Fibroblast of skin of left biceps (primary cell): ENCODE measurements at regions not wholly inside any gene's neighbourhood (a gene's known extent, or its start where the extent isn't known, plus 50 kb on each side); places are given as distances from the start of the nearest gene placed in this dataset.

ENCODE experiments used
- DNase-seq, 2 experiments: peaks; one replicate each; pipeline ENCODE4 v3.0.0-alpha.2; 2013; ENCODE audit warnings: low read depth in 2 of 2

- DNase-seq, result no peak
Measured at GRCh38 chr2:204108781-204109295, 172.3 kb downstream of the ICOS start.

GRCh38 chr2:204109681-204110080, 173.1 kb downstream of the ICOS start:
- no peak for DNase-seq

DNA sequence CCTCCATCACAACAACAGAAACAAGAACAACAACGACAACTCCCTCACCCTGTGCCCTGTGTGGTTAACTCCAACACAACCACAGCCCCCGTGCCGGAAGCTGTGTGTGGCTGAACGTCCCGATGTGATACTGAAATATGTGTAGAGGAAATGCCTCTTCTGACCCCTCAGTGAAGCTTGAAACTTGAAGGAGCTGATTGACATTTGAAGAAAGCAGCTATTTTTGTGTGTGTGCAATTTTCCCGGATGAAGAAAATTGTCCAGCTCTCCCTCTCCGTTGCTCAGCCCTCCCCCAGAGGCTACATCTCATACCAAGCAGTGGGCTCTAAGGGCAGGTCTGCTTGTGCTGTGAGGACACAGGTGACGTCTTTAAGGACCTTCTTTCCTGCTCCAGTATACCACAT, 173.8 kb downstream of the ICOS start:
- DNase-seq, result no peak

DNA sequence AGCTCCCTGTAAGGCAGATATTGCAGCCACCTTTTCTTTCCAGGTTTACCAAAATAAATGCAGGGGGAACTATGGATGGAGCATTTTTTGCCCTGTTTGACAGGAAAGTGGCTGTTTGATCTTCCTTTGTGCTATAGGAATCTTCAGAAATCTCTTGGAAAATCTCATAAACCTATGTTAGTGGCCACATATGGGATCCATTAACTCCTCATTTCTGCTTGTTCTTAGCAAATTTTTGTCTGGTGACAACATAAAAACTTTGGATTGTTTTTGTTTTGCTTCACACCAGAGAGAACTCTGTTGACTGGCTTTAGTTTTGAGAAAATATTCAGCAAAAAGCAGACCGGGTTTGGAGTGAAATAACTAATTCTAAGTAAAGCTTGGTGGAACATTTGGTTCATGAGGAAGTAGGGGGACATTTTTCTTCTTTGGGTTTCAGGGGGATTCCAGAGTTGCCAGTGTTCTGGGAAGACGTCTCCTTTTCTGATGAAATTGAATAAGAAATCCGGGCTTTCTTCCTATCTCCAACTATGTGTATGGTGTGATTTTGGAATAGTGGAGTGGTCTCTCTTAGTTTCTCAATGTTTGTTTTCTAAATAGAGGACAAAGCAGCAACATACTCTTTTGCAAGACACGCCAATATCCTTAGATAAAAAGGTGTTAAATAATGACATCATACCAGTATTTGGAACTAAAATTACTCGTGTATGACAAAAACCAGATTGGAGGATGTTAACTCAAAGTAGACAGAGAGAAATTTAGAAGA, 174.4 kb downstream of the ICOS start:
- no peak for DNase-seq

- DNase-seq, result no peak
Measured at GRCh38 chr2:204112084-204112770, 175.7 kb downstream of the ICOS start.

DNA sequence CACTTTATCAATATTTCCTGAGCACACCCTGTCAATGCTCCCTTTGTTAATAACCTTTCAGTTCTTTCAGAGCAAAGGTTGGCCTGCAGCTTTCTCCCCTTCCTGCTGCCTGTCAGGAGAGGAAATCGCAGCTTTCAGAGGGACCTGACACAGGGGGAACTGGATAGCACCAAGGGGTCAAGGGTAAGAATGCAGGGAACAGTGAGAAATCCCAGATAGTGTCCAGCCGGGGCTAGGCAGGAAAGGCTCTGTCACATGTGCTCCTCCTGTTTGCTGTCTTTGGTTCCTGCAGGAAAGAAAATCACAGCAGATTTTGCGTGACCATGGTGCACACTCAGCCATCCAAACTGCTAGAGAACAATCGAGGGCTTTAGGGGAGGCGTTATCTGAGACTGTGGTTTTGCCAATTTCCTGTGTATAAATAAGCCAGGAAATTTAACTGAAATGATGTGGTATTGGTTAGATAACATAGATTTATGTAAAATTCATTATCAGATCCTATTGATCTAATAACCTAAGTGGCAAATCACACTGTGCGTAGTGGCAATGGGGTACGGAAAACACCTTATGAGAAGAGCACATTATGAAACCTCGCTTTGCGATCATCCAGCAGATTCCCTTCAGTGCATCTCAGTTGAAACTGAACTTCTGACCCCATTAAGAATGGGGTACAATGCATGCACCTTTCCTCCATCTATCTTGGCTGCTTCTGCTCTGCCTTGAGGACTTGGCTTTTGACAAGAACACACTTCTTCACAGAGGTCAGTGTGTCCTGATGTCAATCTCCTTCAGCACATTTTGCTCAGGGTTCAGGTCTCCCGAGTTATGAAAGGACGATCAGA, 178.0 kb downstream of the ICOS start:
- no peak for DNase-seq

DNA sequence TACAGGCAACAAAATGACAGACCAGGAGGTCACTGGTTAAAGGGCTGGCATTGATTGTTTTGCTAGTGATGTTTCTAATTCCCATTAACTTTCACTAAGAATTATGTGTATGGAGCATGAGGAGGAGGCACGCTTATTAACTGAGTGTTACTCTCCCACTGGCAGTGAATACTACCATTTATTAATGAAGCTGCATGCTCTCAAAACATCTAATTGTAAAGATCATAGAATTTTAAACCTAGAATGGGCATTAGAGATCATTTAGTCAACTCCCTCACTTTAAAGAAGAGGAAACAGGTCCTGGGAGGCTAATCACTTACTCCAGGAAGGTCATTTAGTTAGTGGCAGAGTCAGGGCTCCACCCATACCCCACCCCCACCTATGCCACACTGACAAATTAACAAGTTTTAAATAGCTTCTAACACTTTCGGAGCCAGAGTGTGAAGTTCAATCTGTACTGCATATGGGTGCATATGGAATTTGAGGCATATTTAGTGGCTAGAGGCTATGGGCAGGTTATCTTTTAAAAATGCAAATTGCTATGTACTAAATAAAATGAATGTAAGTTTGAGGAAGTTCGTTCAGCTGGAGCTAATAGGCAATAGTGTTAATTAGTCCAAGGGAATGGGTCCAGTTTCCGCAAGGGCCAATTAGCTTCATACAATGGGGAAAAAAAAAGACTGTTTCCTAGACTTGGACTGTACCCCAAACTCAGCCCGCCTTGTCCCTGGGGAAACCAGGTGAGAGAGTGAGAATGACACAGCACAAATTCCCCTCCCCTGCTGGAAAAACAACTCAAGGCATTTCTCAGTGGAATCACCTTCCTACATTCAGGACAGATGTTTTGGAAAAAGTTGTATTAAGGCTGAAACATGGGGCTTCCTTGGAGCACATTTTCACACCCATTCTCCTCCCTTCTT, 178.8 kb downstream of the ICOS start:
- no peak for DNase-seq

DNA sequence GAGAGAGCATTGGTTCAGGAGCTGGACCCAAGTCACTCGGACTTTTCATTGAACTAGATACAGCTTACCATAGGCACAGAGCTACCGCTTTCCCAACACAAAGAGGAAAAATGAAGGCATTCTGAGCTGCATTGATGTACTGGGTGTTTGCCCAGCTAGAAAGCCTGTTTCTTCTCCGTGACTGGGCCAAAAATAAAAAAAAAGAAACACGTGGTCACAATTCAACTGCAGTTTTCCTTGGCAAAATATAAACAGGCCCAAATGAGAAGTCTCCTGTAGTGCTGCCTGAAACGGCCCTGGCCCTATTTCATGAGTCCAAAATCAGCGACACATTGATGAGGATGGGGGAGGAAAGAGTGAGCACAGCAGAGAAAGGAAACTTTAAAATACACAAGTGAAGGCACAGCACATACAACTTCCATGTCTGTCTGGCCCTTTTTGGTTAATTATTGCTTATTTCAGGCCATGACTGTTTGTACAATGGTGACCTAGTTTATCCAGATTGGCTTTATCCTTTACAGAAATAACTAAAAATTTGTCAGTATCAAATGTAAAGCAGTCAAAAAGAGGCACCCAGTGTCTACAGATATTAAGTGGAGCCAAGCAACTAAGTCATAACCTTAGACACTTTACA, 179.7 kb downstream of the ICOS start:
- no peak for DNase-seq

DNA sequence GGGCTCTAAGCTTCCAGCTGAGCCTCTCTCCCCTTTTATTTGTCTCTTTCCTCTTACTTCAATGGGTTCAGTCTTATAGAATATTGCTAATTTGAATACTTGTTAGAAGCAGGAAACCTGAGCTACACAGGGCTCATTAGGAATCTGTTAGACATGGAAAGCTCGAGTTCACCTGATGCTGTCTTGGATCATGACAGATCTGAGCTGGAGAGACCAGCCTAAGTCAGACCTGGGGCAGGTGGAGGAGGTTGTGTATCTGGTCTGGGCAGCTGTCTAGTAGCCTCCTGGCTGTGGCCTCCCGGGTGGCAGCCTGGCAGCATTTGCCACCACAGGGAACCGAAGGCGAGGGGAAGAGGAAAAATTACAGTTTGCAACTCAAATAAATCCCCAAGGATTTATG, 185.9 kb downstream of the ICOS start:
- DNase-seq, result no peak

GRCh38 chr2:204124140-204124750, 187.7 kb downstream of the ICOS start:
- no peak for DNase-seq

GRCh38 chr2:204126705-204127104, 190.1 kb downstream of the ICOS start:
- DNase-seq, result no peak

DNA sequence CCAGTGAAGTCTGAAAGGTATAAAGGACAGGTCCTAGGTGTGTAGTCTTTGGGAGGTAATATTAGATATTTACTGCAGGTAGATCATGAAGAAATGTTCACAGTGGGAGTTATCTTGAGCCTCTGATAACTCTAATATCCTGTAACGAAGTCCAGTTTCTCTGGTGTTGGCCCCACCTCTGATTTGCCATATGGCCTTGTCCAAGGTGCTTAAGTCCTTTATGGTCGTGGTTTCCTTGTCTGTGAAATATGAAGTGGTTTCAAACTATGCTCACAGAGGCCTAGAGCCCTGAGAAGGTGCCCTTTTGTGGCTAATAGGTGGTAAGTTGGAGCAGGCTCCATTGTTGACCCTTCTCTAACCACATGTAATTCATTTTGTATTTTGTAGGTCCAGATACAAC, 190.7 kb downstream of the ICOS start:
- no peak for DNase-seq

- no peak for DNase-seq
Measured at GRCh38 chr2:204129591-204130294, 193.2 kb downstream of the ICOS start.

- DNase-seq, result no peak
Measured at GRCh38 chr2:204131621-204132020, 195.1 kb downstream of the ICOS start.

GRCh38 chr2:204133476-204133875, 196.9 kb downstream of the ICOS start:
- DNase-seq, result no peak

DNA sequence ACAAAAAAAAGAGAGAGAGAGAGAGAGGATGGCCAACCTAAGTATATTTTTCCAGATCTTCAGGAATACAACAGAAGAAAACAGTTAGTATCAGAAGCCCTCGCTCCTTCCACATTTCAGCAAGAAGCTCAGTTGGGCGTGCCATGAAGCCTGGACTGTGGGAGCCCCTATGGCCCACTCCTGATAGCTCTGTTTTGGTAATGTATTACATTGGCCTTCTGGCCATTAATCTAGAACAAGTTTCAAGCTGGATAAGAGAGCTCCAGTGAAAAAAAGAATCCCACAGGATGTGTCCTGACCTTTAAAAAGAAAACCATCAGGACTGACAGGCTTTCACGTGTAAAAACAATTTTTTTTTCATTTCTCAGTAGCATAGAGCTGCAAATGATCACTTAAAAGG, 197.9 kb downstream of the ICOS start:
- DNase-seq, result no peak

DNA sequence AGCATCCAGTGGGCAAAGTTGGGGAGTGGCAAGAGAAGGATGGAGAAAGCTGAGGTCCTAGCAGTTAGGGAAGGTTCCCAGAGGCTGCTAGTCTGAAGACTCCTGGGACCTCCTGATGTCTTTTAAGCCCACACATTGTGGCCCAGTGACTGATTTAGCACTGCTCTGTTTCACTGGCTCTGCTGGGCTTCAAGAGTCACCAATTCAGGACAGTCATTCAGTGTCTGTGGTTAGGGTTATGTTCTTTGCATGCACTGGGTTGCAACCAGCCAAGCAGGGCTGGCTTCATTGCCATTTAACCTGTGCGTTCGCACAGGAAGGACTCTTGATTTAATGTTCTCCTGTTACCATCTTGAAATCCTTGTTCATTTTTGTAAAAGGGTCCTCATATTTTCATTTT, 199.2 kb downstream of the ICOS start:
- DNase-seq, result no peak

DNA sequence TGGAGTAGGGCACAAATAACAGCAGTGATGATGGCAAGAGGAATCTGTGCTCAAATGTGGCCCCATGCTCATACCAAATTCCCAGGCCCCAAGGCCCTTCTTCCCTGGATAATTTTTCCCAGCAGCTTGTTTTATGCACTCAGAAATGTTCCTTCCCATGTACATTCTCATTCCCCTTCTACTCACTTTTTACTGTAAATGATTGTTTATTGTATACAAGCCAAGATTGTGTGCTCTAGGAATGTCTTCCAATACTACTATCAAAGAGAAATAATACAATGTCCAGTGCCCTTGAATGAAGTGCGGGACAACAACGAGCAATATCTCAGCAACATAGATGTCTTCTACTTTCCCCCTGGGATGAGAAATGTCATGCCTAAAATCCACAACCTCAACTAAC, 201.6 kb downstream of the ICOS start:
- no peak for DNase-seq

- DNase-seq, result no peak
Measured at GRCh38 chr2:204140246-204140645, 203.7 kb downstream of the ICOS start.
